ENCODE measurements at regions not wholly inside any gene's neighbourhood (a gene's known extent, or its start where the extent isn't known, plus 50 kb on each side); places are given as distances from the start of the nearest gene placed in this dataset.
"Not testable (repeated sequence)": the region's sequence is repeated elsewhere in the genome, so short reads cannot be mapped to it uniquely, and the experiment has no call there.

DNA sequence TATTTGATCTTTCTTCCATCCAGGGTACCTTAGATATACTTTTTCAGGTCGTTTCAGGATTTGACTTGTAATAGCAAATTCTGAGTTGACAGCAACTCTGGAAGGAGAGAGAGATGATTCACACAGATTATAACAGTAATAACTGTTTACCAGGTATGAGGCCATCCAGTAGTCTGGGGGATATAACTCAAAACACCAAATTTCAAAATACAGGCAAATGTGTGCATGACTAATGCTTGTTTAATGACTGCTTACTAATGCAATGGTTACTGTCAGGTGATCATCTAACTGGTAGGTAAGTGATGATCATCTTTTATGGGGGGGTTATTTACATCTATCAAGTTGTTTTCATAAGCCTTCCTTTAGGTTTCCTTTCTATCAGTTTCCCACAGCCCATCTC, 412.3 kb downstream of the MAT2B start:
- DNase-seq (ENCODE audit: low read depth in 2 of 3, low spot score in 2 of 3): no peak

DNA sequence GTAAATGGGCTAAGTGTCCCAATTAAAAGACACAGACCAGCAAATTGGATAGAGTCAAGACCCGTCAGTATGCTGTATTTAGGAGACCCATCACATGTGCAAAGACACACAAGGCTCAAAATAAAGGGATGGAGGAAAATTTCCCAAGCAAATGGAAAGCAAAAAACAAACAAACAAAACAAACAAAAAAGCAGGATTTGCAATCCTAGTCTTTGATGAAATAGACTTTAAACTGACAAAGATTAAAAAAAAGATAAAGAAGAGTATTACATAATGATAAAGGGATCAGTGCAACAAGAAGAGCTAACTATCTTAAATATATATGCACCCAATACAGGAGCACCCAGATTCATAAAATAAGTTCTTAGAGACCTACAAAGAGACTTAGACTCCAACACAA, 429.6 kb downstream of the MAT2B start:
- not testable (repeated sequence) for DNase-seq (ENCODE audit: low read depth in 2 of 3, low spot score in 2 of 3)

DNA sequence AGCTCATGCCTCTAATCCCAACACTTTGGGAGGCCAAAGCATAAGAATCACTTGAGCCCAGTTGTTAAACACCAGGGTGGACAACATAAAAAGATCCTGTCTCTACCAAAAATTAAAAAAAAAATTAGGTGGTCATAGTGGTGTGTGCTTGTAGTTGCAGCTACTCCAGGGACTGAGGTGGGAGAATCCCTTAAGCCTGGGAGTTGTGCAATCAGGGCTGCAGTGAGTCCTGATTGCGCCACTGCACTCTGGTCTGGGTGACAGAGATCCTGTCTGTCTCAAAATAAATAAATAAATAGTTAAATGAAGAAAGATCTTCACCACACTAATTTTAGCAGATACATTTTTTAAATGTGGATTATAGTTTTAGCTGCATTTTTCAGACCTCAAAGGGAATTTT, 433.2 kb downstream of the MAT2B start:
- DNase-seq (ENCODE audit: low read depth in 2 of 3, low spot score in 2 of 3): no peak

DNA sequence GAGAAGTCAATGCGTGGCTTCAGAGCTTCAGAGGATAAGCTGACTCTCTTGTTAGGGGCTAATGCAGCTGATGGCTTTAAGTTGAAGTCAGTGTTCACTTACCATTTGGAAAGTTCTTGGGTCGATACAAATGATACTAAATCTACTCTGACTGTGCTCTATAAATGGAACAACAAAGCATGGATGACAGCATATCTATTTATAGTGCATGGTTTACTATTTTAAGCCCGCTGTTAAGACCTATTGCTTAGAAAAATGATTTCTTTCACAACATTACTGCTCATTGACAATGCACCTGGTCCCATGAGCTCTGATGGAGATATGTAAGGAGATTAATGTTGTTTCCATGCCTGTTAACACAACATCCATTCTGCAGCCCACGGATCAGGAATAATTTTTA, 435.7 kb downstream of the MAT2B start:
- no peak for DNase-seq (ENCODE audit: low read depth in 2 of 3, low spot score in 2 of 3)

DNA sequence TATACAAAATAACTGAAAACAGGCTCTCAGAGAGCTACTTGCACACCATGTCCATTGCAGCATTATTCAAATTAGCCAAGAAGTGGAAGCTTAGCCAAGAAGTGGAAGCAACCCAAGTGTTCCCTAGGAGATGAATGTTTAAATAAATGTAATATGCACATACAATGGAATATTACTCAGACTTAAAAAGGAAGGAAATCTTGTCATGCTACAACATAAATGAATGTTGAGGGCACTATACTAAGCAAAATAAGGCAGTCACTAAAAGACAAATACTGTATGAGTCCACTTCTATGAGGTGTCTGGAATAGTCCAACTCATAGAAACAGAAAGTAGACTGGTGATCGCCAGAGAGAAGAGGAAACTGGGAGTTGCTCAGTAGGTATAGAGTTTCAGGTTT, 438.1 kb downstream of the MAT2B start:
- no peak for DNase-seq (ENCODE audit: low read depth in 2 of 3, low spot score in 2 of 3)

DNA sequence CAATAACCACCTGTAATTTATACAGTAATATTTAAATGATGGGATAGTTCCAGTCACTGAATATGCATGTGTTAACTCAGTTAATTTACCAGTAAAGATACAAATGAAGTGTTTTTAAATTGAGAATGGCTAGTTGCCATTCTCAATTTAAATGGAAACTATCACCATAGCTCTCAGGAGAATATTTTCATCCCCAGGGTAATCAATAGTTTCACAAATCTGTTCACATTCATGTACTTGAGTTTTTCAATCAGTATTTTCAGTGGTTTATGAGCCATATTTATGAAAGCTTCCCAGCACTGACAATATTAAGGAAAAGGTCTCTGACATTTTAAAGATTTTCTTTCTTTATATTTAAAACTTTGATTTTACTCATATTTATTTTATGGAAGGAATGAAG, 439.3 kb downstream of the MAT2B start:
- no peak for DNase-seq (ENCODE audit: low read depth in 2 of 3, low spot score in 2 of 3)

DNA sequence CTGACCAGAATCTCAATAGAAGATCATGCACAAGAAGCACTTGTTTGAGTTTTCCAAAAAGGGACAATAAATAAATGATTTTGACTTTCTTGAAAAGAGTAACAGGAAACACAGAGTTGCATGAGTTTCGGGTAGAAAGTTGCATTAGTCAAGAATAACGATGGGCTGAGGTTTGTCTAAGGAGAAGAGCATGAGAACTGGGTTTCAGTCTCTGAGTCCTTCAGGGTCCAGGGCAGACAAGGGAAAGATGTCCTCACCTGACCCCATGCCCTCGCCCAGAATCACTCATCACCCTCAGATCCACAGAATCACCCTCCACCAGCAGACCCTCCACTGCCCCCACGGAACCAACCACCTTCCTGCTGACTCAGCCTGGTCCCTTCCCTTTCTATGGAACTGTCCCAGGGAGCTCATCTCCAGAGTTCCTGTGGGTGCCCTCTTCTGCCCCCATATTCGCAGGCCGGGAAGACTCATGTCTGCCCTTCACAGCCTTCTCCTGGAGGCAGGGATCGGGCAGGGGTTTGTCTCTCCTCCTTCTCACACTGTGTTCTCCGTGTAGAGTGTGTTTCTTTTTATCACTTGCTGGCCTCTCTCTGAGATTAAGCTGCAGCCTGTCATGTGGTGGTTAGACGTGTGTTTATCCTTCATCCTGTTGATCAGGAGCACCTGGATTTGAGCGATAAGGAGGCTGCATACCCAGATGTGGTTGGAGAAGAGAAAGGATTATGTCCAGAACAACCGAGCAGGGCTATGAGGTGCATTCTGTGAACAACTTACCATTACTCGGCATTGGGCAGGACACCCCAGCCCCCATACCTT, 442.6 kb downstream of the MAT2B start:
- no peak for DNase-seq (ENCODE audit: low read depth in 2 of 3, low spot score in 2 of 3)

DNA sequence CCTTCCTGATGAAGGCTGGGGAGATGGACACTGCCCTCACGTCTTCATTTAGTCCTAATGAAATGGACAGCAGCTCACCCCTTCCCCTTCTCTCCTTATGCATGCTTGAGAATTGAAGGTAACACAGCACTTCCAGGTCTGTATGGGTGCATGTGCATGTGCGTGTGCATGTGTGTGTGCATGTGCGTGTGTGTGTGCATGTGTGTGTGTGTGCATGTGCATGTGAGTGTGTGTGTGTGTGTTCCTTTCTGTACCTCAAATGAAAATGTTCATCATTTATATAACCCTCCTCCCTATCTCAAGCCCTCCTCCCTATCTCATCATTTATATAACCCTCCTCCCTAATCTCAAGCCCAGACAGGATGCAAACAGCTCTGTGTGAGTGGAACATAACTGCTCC, 444.8 kb downstream of the MAT2B start:
- DNase-seq (ENCODE audit: low read depth in 2 of 3, low spot score in 2 of 3): no peak

DNA sequence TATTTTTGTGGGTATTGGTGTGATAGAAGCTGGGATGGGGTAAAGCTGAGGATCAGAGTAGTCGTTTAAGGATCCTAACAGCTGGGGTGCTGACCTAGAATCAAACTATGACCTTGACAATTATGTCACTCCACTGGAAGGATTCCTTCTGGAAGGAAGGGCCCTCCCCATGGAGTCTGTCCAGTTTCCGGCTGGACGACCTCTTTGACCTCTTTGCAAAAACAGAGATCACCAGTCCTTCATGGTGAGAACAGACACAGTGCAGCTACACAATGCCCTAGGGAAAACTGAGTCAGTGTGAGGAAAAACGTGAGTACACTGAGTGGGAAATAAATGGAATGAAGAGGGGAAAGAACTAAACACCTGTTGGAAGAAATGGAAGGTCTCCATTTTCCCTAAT, 445.6 kb downstream of the MAT2B start:
- DNase-seq (ENCODE audit: low read depth in 2 of 3, low spot score in 2 of 3): no peak

DNA sequence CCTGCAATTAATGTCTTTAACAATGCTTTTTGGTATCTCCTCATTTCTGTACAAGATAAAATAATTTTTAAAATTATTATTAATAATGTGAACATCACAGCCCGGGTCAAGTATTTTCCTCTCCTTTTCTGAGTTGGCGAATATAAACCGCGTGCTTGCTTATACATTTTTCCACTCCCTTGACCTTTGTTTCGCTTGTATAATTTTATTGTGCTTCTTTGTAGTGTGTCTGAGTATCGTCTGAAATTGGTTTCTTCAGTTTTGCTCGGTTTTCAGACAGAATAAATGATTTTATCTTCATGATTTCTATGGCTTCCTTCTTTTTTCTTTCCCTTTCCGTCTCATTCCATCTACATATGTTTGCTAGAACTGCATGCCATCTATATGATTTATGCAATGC, 448.5 kb downstream of the MAT2B start:
- no peak for DNase-seq (ENCODE audit: low read depth in 2 of 3, low spot score in 2 of 3)

DNA sequence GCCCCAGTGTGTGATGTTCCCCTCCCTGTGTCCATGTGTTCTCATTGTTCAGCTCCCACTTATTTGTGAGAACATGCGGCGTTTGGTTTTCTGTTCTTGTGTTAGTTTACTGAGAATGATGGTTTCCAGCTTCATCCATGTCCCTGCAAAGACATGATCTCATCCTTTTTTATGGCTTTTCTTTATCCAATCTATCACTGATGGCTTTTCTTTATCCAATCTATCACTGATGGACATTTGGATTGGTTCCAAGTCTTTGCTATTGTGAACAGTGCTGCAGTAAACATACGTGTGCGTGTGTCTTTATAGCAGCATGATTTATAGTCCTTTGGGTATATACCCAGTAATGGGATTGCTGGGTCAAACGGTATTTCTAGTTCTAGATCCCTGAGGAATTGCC, 455.8 kb downstream of the MAT2B start:
- DNase-seq (ENCODE audit: low read depth in 2 of 3, low spot score in 2 of 3): not testable (repeated sequence)

DNA sequence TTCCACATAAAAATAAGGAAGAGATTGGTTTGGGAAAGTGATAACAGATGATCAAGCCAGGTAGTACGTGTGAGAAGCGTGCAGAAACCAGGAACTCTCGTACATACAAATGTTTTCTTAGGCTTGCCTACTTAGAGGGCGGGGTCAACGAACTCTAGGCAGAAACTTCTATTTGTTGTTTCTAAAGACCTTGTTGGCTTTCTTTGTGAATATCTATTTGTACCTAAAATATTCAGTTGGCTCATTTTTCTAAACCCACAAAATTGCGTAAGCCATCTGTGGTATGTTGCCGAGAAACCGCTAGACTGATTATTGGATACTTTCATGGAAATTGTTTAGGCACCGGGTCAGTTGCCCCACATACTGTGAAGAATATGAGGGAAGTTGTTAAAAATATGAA, 458.5 kb downstream of the MAT2B start:
- DNase-seq (ENCODE audit: low read depth in 2 of 3, low spot score in 2 of 3): no peak

DNA sequence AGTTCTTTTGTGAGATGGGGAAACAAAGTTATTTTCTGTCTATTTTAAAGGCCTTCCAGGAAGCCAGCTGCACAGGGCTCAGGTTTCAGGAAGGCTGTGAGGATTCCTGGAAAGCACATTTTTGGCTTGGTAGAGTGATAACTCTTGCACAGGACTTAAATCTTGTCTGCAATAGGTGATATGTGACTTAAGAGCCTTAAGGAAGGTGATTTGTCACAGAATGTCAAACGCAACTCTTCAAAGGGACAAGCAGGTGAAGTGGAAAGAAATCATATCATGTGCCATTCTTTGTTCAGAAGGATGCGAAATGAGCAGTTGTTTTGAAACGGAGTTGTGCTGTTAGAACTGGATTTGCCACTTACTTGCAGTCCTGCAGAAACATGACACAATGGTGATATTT, 459.3 kb downstream of the MAT2B start:
- DNase-seq (ENCODE audit: low read depth in 2 of 3, low spot score in 2 of 3): no peak

DNA sequence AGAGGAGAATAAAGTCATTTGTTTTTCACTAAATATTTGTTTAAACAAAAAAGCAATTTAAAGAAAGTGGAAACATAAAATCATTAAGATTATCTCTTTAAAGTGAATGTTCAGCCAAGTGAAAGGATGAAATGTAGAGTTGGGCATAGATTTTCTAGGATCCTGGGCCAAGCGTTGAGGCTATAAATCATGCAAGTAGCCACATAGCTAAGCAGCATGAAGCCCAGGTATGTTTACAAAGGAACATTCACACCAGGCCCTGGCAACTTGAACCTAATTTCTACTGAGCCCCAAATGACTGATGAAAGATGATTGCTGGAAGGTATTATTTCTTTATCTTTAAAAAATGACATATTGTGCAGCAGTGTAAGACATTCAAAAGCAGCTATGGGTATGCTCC, 461.8 kb downstream of the MAT2B start:
- DNase-seq (ENCODE audit: low read depth in 2 of 3, low spot score in 2 of 3): no peak

DNA sequence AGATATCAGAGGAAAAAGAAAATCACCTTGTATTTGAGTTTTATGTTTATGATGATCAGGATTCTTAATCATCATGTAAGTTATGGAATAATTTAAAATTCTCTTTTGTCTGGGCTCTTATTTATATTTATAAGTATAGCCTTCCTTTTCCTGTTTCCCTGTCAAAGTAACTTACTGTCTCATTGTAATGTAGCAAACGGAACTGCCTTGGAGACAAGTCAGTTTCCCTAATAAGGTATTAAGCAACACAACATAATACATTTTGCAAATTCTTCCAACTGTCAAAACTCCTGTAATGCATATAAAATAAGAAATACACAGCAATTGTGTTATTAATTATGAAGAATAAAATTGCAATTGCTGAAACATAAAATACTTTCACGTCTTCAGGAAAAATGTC, 463.2 kb downstream of the MAT2B start:
- no peak for DNase-seq (ENCODE audit: low read depth in 2 of 3, low spot score in 2 of 3)

DNA sequence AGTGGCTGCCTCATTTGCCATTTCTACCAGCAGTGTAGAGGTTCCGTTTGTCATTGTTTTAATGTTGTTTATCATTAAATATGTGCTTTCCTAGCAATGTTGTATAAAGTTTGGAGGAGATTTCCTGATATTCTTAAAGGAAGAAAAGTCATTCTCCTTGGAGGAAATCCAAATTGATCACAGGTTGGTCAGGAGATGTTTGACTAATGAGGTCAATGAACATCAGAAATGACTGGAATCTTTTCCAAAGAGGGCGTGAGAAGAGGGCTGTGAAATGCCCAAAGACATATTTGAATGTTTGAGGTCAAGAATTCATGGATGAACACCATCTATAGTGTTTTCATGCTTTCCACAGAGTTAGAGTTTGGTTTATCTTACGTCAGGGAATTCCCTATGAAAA, 471.3 kb downstream of the MAT2B start:
- DNase-seq (ENCODE audit: low read depth in 2 of 3, low spot score in 2 of 3): no peak

DNA sequence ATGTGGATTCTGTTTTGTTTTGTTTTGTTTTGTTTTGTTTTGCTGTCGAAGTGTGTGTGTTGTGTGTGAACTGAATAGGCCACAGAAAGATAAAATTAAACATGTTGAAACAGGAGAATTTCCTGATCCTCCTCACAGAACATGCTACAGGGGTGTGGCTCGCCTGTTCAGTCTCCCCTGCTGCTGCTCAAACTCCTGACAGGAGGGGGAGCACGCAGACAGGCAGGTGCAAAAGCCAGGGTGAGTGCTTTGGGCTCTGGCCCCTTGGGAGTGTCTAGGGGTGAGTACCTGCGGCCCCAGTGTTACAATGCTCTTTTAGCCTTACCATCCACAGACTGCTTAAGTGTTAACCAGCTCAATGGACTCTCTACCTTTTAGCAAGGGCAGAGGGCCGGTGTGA, 473.5 kb downstream of the MAT2B start:
- DNase-seq (ENCODE audit: low read depth in 2 of 3, low spot score in 2 of 3): no peak

DNA sequence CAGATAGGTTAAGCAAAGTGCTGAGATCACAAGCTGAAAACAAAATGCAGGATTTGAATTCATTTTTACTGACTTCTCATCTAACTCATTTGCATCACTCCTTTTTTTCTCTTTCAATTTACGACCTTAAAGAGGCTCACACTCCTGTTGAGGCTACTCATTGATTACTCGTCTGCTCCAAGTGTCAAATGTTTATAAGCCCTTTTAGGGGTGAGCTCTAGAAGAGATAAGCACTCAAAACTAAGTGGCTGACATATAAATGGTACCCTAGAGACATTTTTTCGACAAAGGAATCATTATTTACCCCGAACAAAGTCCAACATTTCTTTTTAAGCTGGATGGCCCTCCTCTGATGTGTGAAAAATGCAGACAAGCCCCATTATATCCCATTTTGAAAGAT, 483.1 kb downstream of the MAT2B start:
- DNase-seq (ENCODE audit: low read depth in 2 of 3, low spot score in 2 of 3): no peak

DNA sequence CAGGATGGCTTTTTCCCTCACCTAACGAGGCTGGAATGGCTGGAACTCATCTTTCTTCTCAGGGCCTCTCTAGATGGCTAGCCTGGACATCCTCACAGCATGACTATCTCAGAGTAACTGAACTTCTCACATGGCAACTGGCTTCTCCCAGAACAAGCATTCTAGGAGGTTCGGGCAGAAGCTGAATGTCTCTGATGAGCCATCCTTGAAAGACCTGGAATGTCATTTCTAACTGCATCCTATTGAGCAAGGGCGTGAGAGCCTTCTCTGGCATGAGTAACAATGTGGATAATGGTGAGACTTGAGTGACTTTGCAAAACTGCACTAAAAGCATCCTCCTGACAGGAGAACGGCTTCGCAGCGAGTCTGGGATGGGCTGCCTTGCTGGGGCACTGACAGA, 487.7 kb downstream of the MAT2B start:
- DNase-seq (ENCODE audit: low read depth in 2 of 3, low spot score in 2 of 3): no peak

DNA sequence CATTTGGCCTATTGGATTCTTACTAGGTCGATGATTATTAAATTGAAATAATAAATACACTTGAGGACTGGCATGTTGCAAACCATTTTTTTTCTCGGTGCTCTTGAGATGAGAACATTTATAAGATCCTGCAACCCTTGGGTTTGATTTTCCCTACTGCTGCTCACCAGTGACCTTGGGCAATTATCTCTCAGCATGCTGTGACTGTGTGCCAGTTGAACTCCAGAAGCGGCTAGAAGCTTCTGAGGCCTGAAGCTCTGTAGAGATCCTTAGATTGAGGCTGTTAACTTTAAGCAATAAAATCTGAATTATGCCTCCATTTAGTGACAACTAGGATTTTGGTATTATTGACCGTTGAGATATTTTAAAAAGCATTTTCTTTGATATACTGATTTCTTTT, 489.8 kb downstream of the MAT2B start:
- DNase-seq (ENCODE audit: low read depth in 2 of 3, low spot score in 2 of 3): no peak

DNA sequence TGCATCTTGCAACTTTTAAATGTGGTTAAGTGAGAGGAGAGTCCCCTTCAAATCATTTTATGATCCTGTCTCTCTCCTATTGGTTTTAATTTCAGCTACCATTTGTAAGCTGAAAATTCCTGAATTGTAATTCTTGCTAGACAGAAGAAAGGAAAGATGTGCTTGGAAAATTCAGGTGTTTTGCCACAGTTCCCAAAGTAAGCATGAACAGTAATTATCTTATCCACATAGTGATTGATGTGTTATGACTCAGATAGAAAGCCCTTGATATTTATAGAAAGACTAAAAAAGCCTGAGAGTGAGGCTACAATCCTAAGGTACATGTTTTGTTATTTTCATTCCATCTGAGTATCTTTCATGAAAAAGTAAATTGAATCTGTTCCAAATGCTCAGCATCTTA, 492.5 kb downstream of the MAT2B start:
- DNase-seq (ENCODE audit: low read depth in 2 of 3, low spot score in 2 of 3): no peak

DNA sequence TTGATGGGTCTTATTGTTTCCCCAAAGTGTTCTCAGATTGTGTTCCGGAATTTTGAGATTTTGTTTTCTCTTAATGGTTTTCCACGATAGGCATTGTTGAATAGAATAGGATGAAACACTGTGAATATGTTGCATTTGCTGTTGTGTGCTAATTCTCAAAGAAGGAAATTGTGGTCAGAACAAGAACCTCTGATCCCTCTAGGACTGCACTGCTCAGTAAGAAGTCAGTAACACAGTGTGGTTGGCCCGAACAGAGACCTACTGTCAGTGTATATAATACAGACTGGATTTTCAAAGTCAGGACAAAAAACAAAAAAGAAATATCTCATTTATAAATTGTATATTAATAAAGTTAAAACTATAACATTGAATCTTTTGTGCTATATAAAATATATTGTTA, 494.8 kb downstream of the MAT2B start:
- peak in 1 of 3 donors; percentile 2 for DNase-seq (ENCODE audit: low read depth in 2 of 3, low spot score in 2 of 3)

DNA sequence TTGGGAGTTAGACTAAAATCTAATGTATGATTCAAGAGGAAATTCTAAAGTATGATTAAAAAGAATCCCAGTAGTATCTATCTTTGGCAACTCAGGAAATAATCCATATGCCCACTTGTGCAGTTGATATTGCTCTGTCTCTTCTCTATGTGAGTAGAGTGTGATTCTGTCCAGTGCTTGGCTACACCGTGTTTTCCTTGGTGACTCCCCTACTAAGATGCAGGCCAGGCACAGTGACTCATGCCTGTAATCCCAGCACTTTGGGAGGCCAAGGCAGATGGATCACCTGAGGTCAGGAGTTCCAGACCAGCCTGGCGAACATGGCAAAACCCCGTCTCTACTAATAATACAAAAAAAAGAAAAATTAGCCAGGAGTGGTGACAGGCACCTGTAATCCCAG, 495.4 kb downstream of the MAT2B start:
- DNase-seq (ENCODE audit: low read depth in 2 of 3, low spot score in 2 of 3): no peak

Measured in hematopoietic multipotent progenitor cell (in vitro differentiated cells).